HEK293T (cell line): ENCODE measurements at regions not wholly inside any gene's neighbourhood (a gene's known extent, or its start where the extent isn't known, plus 50 kb on each side); places are given as distances from the start of the nearest gene placed in this dataset.

Experiments
- ARNT ChIP-seq: fragments of 450-650 bp; IDR thresholded peaks from 2 replicates; pipeline ENCODE4 v1.6.1; 2017; ENCODE audit warnings: mild to moderate bottlenecking
- BHLHE40 ChIP-seq: fragments of 450-650 bp; IDR thresholded peaks from 2 replicates; pipeline ENCODE4 v1.6.1; 2016; ENCODE audit warnings: mild to moderate bottlenecking, moderate library complexity, borderline replicate concordance
- FOXM1 ChIP-seq: fragments of 450-650 bp; IDR thresholded peaks from 2 replicates; pipeline ENCODE4 v1.6.1; 2017; ENCODE audit warnings: mild to moderate bottlenecking, borderline replicate concordance
- HDGF ChIP-seq: fragments of 450-650 bp; IDR thresholded peaks from 2 replicates; pipeline ENCODE4 v1.6.1; 2017; ENCODE audit warnings: antibody characterized with exemption, borderline replicate concordance

DNA sequence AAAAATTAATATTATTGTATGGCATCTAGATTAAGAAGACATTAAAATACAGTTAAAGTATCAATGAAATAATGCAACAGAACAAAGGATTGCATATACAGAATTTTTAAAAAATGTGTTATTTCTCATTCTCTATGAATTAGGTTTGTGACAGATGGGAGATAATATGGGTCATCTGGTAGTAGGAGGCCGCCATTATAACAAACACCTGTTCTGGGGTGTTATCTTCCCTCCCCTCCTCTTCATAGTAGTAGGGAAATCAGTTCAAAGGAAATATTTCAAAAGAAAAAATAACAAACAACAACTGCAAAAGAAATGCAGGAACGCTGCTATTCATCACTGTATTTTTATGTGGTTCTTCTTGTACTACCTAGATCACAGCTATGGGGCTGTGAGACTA, 187.0 kb upstream of the ATP2B1 start:
- TF ChIP-seq ARNT (no peak), BHLHE40 (no peak), HDGF (no peak), FOXM1 (no peak)
